GM19035 (cell line): ENCODE measurements at regions not wholly inside any gene's neighbourhood (a gene's known extent, or its start where the extent isn't known, plus 50 kb on each side); places are given as distances from the start of the nearest gene placed in this dataset.
"Not testable (repeated sequence)": the region's sequence is repeated elsewhere in the genome, so short reads cannot be mapped to it uniquely, and the experiment has no call there.

Experiments used
- ATAC-seq: cut with Tn5 transposase; IDR thresholded peaks from one replicate; pipeline ENCODE4 v1.9.1; 2021; ENCODE audit not compliant: unreplicated experiment

DNA sequence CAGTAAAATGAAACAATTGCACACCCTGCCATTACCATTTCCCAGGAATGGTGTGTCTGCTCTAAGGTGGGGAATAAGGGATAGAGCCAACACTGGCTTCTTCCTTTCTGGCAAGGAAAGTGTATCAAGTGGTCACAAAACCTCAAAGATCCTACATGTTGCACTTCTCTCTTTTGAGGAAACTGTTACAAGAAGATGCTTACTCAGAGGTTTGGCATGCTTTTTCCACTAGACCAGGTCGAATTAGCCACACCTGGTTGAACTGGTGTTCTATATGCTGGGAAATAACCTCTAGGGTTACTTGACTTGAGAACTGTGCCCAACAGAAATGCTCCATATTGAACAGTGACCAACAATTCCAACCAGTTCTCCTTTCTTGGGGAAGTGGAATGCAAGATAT, 102.9 kb downstream of the LRRN1 start:
- no peak for ATAC-seq

DNA sequence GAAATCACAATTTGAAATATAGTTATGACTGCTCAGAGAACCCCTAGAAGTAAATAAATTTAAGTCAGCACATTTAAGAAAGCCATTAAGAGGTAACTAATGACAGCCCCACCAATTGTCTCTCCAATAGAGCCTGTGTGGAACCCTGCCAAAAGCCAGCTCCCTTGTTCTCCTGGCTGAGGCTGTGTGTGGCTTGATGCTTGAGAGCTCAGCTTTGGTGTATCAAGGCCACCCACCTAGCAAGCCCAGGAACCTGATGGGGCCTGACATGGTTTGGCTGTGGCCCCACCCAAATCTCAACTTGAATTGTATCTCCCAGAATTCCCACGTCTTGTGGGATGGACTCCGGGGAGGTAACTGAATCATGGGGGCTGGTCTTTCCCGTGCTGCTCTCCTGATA, 106.9 kb downstream of the LRRN1 start:
- ATAC-seq = no peak

DNA sequence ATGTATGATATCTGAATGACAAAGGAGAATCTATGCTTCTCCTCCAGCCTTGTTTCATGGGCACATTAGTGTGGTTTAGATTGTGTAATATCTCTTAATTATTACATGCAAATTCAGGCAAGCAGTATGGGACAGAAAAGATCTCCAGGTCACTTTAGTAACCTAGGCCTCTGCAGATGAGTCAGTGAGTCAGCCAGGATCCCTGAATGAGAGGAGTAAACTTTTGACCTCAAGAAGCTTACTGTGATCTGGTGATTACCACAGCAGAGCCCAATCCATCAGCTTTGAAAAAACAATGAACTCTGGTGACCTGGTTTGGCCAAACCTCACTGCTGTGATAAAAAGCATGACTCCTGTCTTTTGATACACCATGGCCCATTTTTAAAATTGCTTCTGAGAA, 107.8 kb downstream of the LRRN1 start:
- no peak for ATAC-seq

DNA sequence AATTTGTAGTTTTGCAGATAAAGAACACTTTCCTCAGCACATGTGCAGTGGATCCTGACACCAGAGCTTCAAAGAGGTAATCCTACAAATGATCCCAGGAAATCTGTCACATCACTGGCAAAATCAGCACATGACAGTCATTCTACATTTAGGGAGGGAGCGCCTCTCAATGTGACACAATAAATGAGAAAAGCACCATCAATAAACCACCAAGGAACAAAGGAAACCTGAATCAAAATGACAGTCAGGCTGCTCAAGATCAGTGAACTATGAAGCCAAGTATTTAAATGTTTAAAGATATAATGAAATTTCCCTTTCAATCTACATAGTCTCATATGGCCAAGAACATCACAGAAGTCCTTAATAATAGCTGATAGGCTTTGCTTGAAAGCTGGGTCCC, 119.5 kb downstream of the LRRN1 start:
- no peak for ATAC-seq

DNA sequence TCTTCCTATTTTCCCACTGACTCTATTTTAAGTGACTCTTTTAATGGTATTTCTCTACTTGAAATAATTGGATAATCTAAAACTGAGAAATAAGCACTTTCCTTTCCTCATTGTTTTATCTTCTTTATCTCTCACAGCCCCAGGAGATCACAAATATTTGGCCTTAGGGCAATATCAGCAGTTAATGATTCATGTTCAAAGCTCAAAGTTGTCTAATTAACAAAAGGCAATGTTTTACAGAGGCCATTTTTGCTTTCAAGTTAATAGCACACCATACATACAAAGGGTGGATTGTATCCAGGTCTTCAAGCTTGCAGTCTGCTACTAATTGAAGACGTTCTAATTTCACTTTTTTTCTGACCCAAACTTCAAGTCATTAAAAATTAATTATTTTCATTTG, 120.1 kb downstream of the LRRN1 start:
- no peak for ATAC-seq

DNA sequence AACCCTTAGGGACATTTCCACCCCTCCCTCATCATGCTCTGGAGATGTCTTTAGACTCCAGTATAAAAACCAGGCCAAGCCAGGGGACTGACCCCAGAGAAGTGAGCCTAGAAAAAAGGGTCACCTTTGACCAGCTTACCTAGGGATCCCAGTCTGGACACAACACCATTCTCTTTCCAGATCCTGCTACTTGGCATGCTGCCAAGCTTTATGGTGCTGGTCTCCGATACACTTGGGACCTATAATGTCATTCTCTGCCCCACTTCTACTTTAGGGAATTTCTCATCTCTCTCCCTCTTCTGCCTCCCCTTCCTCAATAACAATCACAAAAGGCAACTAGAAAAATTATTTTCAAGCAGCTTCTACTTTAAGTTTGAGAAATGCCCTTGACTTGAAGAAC, 124.4 kb downstream of the LRRN1 start:
- ATAC-seq = no peak

DNA sequence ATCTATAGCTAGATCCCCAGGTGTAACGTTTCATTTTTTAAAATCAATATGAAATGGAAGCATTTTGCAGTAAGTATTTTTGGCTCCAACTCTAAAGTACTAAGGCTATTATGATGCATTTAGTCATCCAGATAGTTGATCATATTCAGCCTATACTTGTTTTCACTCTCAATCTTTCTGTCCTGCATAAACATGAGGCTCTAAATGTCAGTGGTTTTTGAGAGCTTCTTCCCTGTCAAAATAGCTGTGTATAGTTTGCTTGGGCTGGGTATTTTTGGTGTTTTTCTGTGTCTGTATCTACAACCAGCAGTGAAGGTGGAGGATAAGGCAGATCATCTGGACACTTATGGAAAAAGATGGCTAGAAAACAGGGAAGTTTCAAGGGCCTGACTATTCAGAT, 128.0 kb downstream of the LRRN1 start:
- no peak for ATAC-seq

DNA sequence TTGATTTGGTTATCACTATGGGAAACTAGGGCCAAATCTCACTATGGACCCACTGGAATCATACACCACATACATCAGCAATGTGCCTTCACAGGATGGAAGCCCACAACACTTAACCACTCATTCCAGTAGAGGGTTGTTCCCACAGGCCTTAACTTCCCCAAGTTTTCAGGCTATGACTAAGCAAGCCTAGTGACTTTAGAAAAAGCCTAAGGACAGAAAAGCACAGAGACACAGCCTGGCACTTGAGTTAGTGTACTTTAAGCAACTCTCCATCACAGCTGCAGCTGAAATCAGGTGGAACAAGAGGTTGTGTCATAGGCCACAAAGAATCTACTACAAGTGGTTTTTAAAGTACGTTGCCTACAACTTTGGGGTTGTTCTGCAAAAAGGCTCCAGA, 128.7 kb downstream of the LRRN1 start:
- no peak for ATAC-seq

DNA sequence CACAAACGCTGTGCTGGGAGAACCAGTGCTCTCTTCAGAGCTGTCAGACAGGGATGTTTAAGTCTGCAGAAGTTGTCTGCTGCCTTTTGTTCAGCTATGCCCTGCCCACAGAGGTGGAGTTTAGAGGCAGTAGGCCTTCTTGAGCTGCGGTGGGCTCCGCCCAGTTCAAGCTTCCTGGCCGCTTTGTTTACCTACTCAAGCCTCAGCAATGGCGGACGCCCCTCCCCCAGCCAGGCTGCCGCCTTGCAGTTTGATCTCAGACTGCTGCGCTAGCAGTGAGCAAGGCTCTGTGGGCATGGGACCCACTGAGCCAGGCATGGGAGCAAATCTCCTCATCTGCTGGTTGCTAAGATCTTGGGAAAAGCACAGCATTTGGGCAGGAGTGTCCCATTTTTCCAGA, 142.1 kb downstream of the LRRN1 start:
- ATAC-seq = not testable (repeated sequence)

DNA sequence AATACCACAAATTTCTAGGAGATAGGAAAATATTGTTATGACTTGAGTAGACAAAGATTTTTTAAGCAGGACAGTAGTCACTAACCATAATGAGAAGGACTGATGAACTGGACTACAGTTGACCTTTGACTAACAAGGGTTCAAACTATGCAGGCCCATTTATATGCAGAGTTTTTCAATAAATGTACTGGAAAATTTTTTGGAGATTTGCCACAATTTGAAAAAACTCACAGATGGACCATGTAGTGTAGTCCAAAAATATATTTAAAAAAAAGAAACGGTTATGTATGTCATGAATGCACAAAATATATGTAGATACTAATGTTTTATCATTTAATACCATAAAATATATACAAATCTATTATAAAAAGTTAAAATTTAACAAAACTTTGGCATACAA, 151.8 kb downstream of the LRRN1 start:
- ATAC-seq = no peak

DNA sequence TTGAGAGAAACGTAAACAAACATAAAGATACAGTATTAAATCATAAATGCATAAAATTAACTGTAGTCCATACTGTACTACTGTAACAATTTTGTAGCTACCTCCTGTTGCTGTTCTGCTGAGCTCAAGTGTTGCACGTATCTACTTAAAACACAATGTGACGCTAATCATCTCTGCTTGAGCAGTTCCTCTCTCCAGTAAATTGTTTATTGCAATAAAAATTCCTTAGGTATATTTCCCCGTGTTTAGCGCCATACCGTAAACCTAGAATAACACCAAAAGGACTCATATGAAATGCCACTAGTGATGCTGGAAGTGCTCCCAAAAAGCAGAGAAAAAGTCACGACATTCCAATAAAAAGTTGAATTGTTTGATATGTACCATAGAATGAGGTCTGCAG, 152.3 kb downstream of the LRRN1 start:
- ATAC-seq = no peak

DNA sequence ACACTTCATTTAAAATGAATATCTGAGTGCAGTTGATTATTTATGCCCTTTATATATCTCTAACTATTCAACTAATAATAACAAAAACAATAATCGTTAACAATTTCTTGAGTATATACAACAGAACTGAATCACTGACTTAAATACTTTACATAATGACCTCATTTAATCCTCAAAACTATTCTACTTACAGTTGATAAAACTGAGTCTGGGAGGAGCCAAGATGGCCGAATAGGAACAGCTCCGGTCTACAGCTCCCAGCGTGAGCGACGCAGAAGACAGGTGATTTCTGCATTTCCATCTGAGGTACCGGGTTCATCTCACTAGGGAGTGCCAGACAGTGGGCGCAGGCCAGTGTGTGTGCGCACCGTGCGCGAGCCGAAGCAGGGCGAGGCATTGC, 163.6 kb downstream of the LRRN1 start:
- not testable (repeated sequence) for ATAC-seq

DNA sequence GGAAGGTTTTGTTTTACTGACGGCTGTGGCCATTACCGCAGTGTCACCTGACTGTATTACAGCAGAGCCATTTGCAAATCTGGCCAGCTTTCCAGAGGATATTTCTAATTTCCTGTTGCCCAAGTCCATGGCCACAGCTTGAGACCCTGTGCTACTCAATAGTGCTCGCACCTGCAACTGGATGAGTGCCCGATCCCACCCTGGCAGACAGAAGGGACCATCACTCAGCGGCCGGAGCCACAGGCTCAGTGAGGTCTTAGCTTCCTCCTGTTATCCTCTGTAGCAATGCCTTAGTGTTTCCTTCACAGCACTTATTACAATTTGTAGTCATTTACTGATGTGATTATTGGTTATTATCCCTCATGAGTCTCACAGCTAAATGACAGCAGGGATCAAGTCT, 184.8 kb downstream of the LRRN1 start:
- ATAC-seq = no peak

DNA sequence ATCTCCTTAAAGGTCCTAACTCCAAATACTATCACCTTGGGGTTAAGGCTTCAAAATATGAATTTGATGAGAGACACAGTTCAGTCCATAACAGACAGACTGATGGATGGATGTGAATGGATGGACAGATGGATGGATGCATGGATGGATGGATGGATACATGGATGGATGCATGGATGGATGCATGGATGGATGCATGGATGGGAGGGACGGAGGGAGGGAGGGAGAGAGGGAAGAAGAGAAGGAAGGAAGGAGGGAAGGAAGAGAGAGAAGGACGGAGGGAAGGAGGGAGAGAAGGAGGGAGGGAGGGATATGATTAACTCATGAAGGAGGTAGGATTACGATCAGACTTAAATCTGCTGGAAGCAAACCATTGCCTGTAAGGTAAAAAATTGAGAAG, 192.4 kb downstream of the LRRN1 start:
- no peak for ATAC-seq

DNA sequence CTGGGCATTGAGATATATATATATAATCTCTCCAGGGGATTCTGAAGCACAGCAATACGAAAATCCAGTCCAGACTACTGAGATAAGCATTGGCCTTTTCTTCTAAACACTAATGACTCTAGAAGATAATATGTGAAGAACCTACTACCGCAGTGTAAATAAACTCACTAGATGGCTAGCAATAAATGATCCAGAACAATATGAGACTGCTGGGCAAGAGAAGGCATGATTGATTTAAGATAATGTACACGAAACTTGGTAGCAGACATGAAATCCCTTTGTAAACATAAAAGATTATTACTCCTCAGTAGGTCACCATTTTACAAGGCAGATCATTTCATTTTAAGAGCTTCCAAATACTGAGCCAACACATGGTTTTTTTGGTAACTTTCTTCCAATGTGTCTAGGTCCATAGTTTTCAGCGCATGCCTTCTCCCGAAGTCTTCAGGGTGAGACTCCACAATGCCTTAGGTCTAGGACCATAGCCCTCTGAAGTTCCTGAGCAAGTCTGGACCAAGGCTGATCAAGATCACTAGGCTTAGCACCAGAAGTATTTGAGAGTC, 193.2 kb downstream of the LRRN1 start:
- no peak for ATAC-seq

DNA sequence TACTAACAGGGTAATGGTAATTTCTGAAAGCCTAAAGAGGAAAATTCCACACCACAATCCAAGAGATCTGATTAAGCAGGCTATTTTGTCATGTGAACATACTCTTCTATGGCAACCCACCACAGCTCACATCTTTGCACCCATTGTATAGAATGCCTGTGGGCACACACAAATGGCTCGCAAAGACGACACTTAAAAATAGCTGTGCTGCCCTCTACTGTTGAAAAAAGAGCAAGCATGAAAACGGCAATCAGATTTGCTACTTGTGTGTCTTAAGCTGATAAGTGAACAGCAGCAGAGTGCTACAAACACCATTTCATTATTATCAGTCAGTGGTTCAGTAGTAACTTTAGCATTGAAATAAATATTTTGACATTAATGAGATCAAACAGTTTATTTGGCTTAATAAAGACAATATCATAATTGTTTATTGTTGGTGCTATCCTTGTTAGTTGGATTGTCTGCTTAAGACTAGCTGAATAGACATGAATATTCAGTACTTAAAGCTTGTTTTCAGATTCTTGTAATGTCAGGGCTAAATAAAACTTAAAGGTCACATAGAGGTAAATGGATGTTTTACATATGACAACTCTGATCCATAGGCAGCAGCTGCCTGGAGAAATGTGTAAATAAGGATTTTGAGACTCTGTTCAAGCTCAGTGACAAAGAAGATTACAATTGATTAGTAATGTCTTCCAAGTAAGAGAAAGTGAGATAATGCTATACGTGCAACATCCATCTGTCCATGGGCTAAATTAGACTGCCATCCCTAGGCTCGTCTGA, 199.1 kb downstream of the LRRN1 start:
- ATAC-seq = peak; percentile 87

DNA sequence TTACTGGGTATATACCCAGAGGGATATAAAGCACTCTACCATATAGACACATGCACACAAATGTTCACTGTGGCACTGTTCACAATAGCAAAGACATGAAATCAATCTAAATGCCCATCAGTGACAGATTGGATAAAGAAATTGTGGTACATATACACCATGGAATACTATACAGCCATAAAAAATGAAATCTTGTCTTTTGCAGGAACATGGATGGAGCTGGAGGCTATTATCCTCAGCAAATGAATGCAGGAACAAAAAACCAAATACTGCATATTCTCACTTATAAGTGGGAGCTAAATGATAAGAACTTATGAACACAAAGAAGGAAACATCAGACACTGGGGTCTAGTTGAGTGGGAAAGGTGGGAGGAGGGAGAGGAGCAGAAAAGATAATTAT, 200.1 kb downstream of the LRRN1 start:
- ATAC-seq = not testable (repeated sequence)

DNA sequence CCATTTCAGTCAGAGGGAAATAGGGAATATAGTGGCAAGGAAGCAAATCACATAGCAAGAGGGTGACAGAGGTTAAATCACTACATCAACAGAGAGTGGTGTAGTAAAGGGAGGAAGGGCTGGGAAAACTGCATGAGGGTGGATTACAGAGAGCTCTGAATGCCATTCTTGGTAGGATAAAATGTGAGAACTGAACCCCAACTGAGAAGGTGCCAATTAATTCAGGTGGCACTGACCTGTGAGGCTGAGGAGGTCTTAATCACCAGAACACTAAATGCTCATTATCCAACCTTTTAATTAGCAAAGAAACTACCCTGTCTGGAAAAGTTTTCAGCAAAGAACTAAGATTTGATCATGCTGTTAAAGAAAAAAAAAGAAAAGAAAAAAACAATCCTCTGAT, 202.7 kb downstream of the LRRN1 start:
- no peak for ATAC-seq

DNA sequence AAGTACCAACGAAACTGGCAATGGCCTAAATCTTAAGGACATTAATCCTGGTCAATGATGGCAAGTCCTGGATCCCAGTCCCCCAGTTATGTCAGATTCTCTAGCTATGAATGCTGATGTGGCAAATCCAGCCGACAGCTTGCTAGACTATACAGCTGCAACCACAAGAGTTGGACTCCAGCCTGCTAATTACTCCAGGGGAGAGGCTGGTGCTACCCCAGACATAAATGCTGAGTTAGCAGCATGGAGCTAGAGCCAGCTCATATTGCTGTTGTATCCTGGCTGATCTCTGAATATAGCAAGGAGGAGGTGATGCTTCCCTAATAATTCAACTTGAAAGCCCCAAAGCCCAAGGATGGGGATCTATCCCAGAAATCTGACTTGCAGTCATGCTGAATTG, 207.1 kb downstream of the LRRN1 start:
- no peak for ATAC-seq

DNA sequence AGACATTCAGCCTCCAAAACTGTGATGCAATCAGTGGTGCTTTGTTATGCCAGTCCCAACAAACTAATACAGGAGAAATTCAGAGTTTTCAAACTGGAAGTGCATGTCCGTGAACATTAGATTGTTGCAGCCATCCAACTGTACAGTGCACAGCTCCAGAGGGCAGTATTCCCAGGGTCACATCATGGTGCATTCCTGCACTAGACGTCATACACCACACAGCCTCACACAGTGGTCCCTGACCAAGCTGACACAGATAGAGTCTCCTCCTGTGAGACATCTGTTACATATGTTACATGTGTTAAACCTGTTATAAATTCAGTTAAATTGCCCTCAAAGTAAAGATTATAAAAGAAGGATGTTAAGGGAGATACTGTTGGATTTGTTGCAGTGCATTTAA, 209.0 kb downstream of the LRRN1 start:
- no peak for ATAC-seq

DNA sequence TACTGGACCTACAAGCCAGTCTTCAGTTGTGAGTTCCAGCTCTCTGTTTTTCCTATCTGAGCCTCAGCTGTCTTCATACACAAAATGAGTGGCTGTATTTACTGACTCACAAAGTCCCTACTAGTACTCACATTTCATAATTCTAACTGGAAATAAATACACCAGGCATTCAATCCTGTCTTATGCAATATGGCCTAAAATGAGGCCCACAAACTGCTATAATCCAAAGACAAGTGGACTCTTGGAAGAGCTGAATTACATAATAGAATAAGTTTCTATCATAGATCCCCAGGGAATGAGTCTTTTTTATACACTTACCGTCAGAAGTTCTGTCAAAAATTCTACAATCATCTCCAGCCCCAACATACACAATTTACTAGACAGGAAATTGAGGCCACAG, 211.9 kb downstream of the LRRN1 start:
- ATAC-seq = no peak

DNA sequence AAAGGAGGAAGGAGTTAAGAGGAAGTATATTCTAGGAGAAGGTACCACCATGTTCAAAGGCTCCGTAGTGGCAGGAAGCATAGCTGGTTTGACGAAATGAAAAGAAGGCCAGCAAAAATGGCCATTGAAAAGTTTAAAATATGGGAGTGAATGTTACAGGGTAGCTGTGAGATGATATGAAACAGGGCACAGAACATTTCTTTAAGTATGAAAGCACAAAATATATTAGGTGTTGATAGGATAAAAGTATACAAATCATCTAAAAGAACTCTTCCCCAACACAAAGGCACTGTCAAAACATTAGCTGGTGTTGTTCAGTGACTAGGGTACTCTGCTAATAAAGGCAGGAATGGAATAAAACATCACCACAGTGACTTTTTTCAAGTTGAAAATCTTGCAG, 216.2 kb downstream of the LRRN1 start:
- ATAC-seq = no peak

DNA sequence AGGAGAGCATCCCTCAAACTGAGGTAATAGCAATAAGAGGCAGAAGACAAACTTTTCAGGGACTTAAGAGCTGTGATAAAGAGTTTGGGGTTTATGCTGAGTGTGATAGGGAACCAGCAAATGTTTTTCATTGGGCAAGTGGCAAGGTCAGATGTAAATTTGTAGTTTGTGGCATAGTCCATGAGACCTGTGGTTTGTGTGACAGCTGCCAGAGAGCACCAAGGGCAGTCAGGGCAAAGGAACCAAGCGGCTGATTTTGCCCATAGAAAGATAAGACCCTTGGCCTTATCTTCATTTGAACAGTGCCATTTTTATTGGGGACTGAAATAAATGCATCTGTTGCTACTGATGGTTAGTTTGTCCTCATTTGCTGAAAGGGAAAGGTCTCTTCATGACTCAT, 220.3 kb downstream of the LRRN1 start:
- ATAC-seq = no peak
